Gastrocnemius medialis (tissue), 4 donors: ENCODE measurements at regions not wholly inside any gene's neighbourhood (a gene's known extent, or its start where the extent isn't known, plus 50 kb on each side); places are given as distances from the start of the nearest gene placed in this dataset.

Source experiments
- ATAC-seq, 2 donors: fragments of 150-250 bp; one replicate each; pipeline ENCODE4 v1.9.1; 2016
- DNase-seq, 2 donors: peaks; one replicate each; pipeline ENCODE4 v3.0.0-alpha.2; 2019
- H3K27ac ChIP-seq, 4 donors: fragments of 200-600 bp; sonication (generic); 1 replicate in 1 of 4; 2 replicates in 3 of 4; pipeline ENCODE4 v1.5.1; 2016 to 2018; ENCODE audit warnings: mild to moderate bottlenecking in 2 of 4, moderate library complexity in 1 of 4
- H3K27me3 ChIP-seq, 3 donors: fragments of 200-600 bp; sonication (generic) in 2 of 3; 1 replicate in 1 of 3; 2 replicates in 2 of 3; pipeline versions ENCODE4 v1.5.1 to v1.6.0; 2016 to 2019; ENCODE audit warnings: mild to moderate bottlenecking in 1 of 3, moderate library complexity in 1 of 3
- H3K36me3 ChIP-seq, 2 donors: fragments of 200-600 bp; sonication (generic) in 1 of 2; one replicate each; pipeline ENCODE4 v1.5.1; 2017 to 2018
- H3K4me1 ChIP-seq, 2 donors: fragments of 200-600 bp; sonication (generic) in 1 of 2; one replicate each; pipeline ENCODE4 v1.5.1; 2016 to 2017; ENCODE audit warnings: mild to moderate bottlenecking in 2 of 2
- H3K4me3 ChIP-seq, 4 donors: fragments of 200-600 bp; sonication (generic) in 3 of 4; 1 replicate in 1 of 4; 2 replicates in 3 of 4; pipeline ENCODE4 v1.5.1; 2016 to 2019; ENCODE audit warnings: mild to moderate bottlenecking in 2 of 4
- H3K9me3 ChIP-seq, 3 donors: fragments of 200-600 bp; sonication (generic) in 2 of 3; 1 replicate in 1 of 3; 2 replicates in 2 of 3; pipeline ENCODE4 v1.5.1; 2016 to 2019
- POLR2A ChIP-seq, 2 donors: fragments of 450-650 bp; IDR thresholded peaks; one replicate each; pipeline ENCODE4 v1.6.1; 2017; ENCODE audit warnings: antibody characterized with exemption in 2 of 2, mild to moderate bottlenecking in 2 of 2, moderate library complexity in 2 of 2
- in situ Hi-C, 4 donors: fragments of 200-750 bp; cut with MboI; loops; one replicate each; pipeline versions ENCODE4 v1.15.0 to v1.8.0; 2017; ENCODE audit warnings: low sequenced_read_pairs in 4 of 4
- intact Hi-C: fragments of 100-400 bp; cut with DNase I; formaldehyde crosslinking; loops from one replicate; pipeline ENCODE4 v1.15.1; 2023; ENCODE audit warnings: low total_unique reads
- TF ChIP-seq, protein P1 (sequence below), 5 experiments: fragments of 450-650 bp in 3 of 5; fragments of 200-600 bp in 2 of 5; sonication (generic) in 2 of 5; IDR thresholded peaks in 4 of 5; conservative IDR thresholded peaks in 1 of 5; 1 replicate in 4 of 5; 2 replicates in 1 of 5; pipeline ENCODE4 v1.5.1; 2016 to 2019; ENCODE audit warnings: antibody characterized with exemption in 5 of 5, mild to moderate bottlenecking in 3 of 5, moderate library complexity in 3 of 5

DNA sequence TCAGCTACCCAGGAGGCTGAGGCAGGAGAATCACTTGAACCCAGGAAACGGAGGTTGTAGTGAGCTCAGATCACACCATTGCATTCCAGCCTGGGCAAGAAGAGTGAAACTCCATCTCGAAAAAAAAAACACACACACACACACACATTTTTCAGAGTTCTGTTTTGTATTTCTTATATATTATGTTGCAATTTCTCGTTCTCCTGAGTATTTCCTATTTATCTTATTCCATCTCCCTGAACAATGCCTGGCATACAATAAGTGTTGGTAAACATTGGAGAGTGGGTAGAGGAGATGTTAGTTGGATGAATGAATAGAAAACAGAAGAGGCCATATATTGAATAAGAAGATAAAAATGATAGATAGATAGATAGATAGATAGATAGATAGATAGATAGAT lies 167.8 kb upstream of the CDH5 start:
- H3K36me3 ChIP-seq, result no peaks in the 10 kb centered on the region
- H3K4me3 ChIP-seq, result no peak overlapping the region
- DNase-seq, result no peak
- no peak for ATAC-seq
- H3K27me3 ChIP-seq, result no peaks in the 10 kb centered on the region
- TF ChIP-seq, protein P1, sequence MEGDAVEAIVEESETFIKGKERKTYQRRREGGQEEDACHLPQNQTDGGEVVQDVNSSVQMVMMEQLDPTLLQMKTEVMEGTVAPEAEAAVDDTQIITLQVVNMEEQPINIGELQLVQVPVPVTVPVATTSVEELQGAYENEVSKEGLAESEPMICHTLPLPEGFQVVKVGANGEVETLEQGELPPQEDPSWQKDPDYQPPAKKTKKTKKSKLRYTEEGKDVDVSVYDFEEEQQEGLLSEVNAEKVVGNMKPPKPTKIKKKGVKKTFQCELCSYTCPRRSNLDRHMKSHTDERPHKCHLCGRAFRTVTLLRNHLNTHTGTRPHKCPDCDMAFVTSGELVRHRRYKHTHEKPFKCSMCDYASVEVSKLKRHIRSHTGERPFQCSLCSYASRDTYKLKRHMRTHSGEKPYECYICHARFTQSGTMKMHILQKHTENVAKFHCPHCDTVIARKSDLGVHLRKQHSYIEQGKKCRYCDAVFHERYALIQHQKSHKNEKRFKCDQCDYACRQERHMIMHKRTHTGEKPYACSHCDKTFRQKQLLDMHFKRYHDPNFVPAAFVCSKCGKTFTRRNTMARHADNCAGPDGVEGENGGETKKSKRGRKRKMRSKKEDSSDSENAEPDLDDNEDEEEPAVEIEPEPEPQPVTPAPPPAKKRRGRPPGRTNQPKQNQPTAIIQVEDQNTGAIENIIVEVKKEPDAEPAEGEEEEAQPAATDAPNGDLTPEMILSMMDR (IDR thresholded peaks at IDR 0.05 in 4 of 5, conservative IDR thresholded peaks at IDR 0.05 in 1 of 5), result no peak
- no peak for TF ChIP-seq POLR2A (IDR thresholded peaks at IDR 0.05)
- in situ Hi-C loops (no loop called here), intact Hi-C loops (no loop called here)
- H3K9me3 ChIP-seq, result no peaks in the 10 kb centered on the region
- H3K27ac ChIP-seq, result no peak overlapping the region
- H3K4me1 ChIP-seq, result no peaks in the 10 kb centered on the region

DNA sequence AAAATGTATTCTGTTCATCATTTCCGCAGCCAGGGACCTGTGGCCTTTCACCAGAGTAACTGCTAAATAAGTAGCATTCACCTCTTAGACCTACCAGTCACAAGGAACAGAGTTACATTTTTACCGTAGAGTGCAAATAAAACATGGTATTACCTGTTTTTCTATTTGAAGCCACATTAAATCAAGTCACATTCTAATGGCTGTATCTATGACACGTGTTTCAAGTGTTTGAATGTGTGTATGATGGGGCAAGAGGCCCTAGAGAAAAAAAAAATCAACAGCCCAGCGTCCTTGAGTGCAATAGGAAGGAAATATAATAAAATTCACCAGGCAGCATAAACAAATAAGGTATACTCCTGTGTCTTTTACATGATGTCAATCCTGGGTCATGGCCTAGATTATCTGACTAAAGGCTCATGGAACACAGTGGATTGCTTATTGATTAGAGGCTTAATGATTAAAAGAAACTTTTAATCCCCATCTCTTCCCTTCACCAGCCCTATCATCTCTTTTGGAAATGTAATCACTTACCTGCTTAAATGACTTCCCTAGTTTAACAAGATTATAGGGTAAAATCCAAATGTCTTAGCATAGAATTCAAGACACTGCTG lies 168.7 kb upstream of the CDH5 start:
- DNase-seq (no peak), ATAC-seq (no peak)
- in situ Hi-C loops, result no loop called here
- Histone ChIP-seq H3K9me3 (no peaks in the 10 kb centered on the region), H3K36me3 (no peaks in the 10 kb centered on the region), H3K27ac (no peak overlapping the region), H3K4me1 (no peaks in the 10 kb centered on the region), H3K27me3 (no peaks in the 10 kb centered on the region), H3K4me3 (no peak overlapping the region)
- TF ChIP-seq POLR2A (IDR thresholded peaks at IDR 0.05), result no peak
- TF ChIP-seq, protein P1 (IDR thresholded peaks at IDR 0.05 in 4 of 5, conservative IDR thresholded peaks at IDR 0.05 in 1 of 5), result no peak
- intact Hi-C loops, result no loop called here

DNA sequence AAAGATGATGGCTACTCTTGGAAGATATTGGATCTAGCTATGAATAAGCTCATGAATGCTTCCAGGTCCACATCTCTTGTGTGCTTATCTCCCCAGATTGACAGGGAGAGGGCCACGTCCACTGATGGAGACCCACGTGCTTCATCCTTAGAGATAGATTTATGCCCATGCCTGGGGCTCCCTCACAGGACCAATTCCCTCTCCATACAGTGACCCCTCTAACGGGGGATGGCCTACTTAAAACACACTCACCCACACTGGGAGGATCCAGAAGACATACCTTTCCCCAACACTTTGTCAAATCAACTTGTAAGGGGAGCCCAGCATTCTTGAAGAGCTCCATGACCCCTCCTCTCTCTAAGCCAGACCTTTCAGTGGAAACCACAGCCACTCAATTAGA lies 169.7 kb upstream of the CDH5 start:
- Histone ChIP-seq H3K27me3 (no peaks in the 10 kb centered on the region), H3K27ac (no peak overlapping the region), H3K9me3 (no peaks in the 10 kb centered on the region), H3K36me3 (no peaks in the 10 kb centered on the region), H3K4me3 (no peak overlapping the region), H3K4me1 (no peaks in the 10 kb centered on the region)
- in situ Hi-C loops, result no loop called here
- intact Hi-C loops, result no loop called here
- DNase-seq (no peak), ATAC-seq (no peak)
- TF ChIP-seq, protein P1 (IDR thresholded peaks at IDR 0.05 in 4 of 5, conservative IDR thresholded peaks at IDR 0.05 in 1 of 5), result no peak
- no peak for TF ChIP-seq POLR2A (IDR thresholded peaks at IDR 0.05)

DNA sequence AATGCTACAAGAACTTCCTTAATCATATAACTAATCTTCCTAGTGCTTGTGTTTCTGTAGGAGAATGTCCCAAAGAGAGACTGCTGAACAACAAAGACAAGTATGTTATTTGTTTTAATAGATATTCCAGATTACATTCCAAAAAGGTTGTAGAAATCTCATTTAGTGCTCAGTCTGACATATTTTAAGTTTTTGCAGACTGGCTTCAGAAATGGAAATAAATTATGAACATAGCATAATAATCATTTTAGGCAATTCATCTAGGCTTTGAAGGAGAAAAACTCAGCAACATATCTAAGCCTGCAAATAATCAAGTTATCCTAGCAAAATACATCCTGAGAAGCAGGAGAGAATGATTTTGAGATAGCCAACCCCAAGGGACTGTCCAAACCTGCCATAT lies 171.6 kb upstream of the CDH5 start:
- no peak for ATAC-seq
- Histone ChIP-seq H3K4me3 (no peak overlapping the region), H3K36me3 (no peaks in the 10 kb centered on the region), H3K27me3 (no peaks in the 10 kb centered on the region), H3K9me3 (no peaks in the 10 kb centered on the region), H3K4me1 (no peaks in the 10 kb centered on the region), H3K27ac (no peak overlapping the region)
- no peak for DNase-seq
- TF ChIP-seq POLR2A (IDR thresholded peaks at IDR 0.05), result no peak
- TF ChIP-seq, protein P1 (IDR thresholded peaks at IDR 0.05 in 4 of 5, conservative IDR thresholded peaks at IDR 0.05 in 1 of 5), result no peak
- in situ Hi-C loops (no loop called here), intact Hi-C loops (no loop called here)
